Right renal cortex interstitium (tissue), 3 donors: ENCODE measurements at regions not wholly inside any gene's neighbourhood (a gene's known extent, or its start where the extent isn't known, plus 50 kb on each side); places are given as distances from the start of the nearest gene placed in this dataset.

ENCODE experiments used
- DNase-seq, 3 donors: peaks; one replicate each; pipeline ENCODE4 v3.0.0-alpha.2; 2013; ENCODE audit warnings: low read depth in 3 of 3, low spot score in 2 of 3

DNA sequence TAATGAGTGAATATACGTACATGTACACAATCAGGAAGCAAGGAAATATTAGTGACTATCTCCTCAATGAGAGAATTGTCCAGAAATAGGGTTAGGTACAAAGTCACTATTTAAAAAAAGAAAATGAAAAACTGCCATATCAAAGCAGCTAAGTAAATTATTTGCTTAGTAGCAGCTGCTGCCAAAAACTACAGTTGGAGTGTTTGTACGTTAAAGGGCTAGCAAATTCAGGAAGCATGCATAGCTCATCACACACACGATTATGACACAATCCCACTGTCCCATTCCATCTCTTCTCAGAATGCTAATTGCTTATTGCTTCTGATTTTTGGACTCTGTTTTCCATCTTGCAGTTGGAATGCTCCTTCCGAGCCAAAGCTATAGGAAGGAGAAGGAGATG lies 2012.5 kb upstream of the LRRTM1 start:
- DNase-seq, result no peak

DNA sequence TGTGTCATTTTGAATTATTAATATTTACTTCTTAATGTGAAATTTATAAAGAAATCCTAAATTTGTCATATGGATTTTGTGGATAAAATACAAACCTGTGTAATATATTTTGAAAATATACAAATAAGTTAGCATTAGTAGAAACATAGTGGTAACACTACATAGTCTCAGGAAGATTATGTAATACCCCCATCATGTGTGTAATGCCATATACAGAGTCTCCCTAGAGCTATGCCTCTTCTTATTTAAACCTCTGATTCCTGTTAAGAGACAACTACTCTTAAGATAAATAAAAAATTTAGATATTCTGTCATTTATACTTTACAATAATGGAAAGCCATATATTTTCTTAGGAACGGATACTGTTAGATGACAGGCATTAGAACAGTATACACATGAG lies 2012.0 kb upstream of the LRRTM1 start:
- no peak for DNase-seq

DNA sequence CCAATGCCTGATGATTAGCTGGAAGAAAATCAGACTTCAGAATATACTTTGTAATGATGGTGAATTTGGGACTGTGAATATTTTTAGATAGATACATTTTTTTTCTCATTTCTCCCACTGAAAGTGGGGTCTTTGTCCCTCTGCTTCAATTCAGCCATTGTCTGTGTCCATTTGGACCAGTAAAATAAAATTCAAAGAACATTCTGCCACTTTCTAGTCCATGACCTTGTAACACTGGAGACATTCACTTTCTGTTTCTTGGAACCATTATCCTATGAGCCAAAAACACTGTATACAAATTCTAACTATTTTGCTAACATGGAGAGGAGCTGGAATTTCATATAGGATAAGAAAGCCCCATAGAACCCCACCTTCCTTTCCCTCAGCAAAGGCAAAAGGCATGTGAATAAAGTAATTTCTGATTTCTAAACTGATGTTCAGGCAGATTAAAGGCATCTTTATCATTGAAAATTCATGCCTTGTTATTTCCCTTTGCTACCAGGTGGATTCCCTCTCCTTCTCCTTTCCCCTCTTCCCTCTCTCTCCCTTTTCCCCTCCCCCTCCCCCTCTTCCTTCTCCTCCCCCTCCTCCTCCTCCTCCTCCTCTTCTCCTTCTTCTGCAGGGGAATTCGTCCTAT lies 2010.4 kb upstream of the LRRTM1 start:
- no peak for DNase-seq

DNA sequence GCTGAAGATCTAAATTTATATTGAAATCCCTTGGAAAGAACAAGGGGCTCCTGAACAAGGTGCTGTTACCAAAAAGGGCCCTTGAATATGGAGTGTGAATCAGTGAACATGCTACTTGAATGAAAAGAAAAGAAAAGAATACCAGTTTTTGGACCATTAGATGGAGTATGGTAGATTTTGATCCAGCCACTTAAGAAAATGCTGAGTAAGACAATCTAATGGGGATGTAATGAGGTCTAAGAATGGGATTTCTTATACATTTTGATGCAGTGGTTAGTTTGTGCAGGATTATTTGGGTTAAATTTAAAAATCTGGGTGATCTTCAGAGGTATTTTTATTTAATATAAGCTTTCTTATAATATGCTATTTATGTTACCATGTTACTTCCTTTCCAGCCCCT lies 2003.0 kb upstream of the LRRTM1 start:
- no peak for DNase-seq

DNA sequence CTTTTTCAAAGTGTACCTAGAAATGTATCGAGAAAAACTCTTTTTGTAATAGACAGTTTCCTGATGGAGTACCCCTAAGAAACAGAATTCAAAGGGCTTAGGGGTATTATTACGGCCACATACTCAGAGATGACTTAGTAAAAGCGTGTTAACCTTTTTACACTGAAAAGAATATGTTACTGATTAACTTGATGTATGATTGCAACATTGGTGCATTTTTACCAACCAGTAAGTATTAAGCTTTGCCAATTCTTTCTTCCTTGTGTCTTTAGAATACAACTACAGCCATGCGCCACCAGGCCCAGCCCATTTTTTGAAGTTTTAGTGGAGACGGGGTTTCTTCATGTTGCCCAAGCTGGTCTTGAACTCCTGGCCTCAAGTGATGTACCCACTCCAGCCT lies 1997.0 kb upstream of the LRRTM1 start:
- DNase-seq, result no peak

DNA sequence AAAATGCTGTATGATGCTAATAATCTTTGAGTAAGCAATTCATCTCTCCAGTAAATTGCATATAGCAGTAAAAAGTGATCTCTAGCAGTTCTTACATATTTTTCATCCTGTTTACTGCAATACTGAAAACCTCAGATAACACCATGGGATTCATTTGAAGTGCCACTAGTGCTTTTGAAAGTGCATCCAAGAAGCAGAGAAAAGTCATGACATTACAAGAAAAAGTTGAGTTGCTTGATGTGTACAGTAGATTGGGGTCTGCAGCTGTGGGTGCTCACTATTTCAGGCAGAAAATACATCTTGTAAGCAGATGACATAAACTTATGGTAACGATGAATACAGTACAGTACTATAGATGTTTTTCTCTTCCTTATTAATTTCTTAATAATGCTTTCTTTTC lies 1984.9 kb upstream of the LRRTM1 start:
- no peak for DNase-seq

DNA sequence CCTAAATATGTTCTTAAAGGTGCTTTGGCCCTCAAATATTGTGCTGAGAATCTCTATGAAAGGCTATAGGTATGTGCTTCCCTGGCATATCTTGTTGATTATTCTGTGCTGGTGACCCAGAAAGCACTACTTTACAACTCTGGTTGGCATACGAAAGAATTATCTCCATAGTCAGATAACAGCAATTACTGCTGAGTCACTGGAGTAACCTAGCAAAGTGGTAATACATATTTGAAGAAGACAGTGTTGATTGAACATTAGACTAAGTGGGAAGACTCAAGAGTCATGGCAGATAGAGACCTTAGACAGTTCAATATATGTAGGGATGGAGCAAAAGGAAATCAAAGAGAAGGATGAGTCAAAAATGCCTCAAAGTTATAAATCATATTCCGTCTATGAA lies 1978.5 kb upstream of the LRRTM1 start:
- DNase-seq, result no peak

DNA sequence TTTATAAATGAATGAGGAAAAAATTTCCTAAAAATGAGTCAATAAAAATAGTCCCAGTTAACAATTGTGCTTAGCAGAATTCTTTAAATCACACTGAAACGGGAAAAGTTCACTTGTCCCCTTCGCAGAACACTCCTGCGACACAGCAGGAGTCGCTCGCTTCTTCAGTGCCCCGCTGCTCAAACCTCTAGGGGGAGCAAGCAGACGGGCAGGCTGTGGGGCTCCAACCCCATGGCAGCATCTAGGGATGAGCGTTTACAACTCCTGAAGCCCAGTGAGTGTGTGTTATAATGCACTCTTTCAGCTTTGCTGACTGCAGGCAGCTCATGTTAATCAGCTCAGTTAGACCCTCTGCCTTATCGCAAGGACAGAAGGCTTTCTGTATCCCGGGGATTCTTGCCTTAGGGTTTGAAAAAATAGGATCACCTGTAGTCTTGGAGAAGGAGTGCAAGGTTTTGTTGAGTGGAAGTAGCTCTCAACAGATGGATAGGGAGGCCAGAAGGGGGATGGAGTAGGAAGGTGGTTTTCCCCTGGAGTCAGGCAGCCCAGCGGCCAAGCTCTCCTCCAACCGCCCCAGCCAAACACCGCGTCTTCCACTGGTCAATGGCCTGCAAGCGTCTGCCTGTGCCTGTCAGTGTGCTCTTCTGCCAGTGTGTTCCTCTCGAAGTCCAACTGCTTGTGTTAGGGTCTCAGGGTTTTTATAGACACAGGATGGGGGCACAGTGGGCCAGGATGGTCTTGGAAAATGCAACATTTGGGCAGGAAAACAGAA lies 1977.7 kb upstream of the LRRTM1 start:
- no peak for DNase-seq

DNA sequence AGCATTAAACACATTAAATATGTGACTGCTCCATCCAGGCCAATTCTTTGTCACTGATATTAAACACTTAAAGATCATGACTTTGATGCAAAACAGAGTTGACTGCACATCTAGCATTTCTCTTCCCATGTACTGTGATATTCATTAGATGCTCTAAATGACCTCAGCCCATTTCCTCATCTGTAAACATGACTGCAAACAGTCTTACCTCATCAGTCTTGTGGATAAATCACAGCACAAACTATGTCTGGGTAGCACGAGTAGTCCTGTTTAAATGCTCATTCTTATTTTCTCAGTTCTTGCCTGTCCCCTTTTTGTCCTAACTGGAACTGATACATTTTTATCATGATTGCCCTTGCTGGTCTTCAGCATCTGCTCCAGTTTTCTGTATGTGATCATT lies 1974.8 kb upstream of the LRRTM1 start:
- DNase-seq, result no peak

DNA sequence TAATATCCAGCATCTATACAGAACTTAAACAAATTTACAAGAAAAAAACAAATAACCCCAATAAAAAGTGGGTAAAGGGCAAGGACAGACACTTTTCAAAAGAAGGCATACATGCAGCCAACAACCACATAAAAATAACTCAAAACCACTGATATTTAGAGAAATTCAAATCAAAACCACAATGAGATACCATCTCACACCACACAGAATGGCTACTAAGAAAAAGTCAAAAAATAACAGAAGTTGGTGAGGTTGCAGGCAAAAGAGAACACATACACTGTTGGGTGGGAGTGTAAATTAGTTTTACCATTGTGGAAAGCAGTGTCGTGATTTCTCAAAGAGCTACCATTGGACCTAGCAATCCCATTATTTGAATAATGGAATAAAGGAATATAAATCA lies 1973.9 kb upstream of the LRRTM1 start:
- DNase-seq, result no peak

DNA sequence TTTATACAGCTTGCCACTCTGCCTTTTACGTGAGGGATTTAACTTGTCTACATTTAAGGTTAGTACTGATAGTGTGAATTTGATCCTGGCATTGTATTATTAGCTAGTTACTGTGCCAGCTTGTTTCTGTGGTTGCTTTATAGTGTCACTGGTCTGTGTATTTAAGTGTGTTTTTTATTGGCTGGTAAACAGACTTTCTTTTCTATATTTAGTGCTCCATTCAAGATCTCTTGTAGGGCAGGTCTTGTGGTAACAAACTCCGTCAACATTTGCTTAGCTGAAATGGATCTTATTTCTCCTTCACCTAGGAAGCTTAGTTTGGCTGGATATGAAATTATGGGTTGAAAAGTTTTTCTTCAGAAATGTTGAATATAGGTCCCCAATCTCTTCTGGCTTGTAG lies 1971.0 kb upstream of the LRRTM1 start:
- no peak for DNase-seq

DNA sequence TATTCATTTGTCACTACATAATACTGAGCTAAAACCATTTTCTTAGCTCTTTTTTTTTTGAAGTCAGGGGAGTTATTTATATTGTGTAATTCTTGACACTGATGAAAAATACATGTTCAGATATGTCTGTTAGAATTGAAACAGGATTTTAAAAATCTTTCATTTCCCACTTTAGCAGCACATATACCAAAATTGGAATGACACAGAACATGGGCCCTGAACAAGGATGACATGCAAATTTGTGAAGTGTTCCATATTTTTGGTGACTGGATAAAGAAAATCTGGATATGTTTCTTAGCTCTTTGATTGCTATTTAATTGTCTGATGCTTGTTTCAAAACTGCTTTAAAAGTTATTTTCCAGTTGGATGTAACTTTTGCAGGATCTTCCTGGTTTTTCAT lies 1963.9 kb upstream of the LRRTM1 start:
- no peak for DNase-seq

DNA sequence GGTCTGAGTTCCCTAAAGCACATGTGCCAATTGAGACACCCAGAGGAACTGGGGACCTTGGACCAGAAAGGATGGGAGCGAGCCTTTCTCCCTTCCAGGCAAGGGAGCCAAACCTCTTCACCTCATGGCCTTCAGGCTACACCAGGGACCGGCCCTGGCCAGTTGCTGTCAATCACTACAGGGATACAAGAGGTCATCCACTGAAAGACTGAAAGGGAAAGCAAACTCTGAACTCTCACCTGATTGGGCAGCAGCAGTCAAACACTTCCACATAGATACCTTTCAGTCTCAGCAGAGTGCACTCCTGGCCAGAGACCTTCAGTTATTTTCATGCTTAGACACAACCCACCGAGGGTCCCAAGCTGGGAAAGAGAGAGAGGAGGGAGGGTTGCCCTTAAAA lies 1956.0 kb upstream of the LRRTM1 start:
- no peak for DNase-seq

DNA sequence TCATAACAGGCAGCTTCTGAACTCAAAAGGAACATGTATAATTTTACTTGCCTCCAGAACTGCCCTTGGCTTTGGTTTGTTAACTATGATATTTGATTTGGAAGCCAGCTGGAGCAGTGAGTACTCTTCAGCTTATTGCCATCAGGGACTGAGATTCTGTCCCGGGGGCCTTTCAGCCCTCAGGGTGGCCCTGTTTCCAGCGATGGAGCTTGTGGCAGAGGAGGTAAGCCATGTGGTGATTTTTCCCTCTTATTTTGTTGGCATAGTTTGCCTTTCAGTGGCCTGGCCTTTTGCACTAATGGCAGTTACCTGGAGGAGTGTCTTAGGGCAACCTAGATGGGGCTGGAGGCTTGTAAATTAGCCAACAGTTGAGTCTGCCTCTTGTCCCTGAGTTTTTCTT lies 1955.0 kb upstream of the LRRTM1 start:
- DNase-seq, result no peak

DNA sequence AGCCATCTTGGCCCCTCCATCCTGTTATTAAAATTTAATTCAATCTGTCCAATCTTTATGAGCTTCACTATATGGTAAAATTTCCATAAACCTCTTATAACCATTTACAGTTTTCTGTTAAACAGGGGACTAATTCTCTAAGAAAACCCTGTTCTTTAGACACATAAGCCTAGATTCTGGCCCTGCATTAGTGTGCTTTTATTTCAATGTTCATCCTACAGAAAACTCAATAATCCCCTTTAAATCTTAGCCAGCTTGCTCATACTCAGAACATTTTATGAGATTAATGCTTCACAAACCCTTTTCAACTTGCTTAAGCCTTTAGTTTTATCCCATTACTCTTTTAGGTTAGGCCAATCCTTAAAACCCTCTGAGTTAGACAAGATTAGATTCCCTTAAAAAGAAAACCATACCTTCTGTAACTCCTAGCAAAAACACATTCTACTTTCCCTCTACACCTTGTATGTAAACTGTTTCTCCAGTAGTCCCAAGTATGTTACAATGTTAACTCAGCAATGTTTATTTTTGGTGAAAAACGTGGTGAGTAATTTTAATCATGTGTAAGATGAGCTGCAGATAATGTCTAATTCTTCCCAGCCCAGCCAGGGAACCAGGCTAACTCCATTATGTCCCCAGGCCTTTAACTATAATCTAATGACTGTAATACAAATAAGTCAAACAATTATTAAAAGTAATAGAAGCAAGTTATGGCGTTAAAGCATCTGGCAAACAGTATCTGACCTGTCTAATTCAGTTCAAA lies 1953.4 kb upstream of the LRRTM1 start:
- DNase-seq, result no peak

DNA sequence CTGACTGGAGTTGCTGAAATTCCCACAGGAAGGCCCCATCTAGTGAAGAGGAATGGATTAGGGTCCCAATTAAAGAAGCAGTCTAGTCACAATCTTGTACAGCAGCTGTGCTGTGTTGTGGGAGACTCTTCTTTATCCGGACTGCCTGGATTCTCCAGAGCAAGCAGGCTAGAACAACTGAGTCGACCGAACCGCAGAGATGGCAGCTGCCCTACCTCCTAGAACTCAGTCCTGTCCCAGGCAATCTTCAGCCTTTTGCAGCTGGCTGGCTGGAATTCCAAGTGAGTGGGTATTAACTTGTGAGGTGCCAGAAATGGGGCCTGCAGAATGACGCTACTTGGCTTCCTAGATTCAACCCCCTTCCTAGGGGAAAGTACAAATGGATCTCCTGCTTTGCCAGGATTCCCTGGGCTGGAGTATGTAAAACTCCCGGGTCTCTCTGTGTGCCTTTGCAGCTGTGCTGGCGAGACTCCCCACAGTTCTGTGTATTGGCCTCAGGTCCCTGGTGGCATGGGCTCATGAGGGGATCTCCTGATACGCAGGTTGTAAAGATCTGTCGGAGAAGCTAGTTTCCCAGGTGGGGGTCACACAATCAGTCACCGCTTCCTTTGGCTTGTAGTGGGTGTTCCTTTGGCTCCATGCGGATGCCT lies 1952.6 kb upstream of the LRRTM1 start:
- DNase-seq, result no peak

DNA sequence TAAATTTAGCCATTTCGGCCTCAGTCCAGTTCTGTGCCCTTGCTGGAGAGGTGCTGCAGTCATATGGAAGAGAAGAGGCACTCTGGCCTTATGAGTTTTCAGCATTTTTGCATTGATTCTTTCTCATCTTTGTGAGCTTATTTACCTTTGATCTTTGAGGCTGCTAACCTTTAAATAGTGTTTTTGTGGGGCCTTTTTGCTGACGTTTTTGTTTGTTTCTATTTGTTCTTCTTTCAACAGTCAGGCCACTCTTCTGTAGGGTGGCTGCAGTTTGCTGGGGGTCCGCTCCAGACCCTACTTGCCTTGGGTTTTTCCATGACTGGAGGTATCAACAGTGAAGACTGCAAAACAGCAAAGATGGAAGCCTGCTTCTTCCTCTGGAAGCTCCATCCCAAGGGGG lies 1951.7 kb upstream of the LRRTM1 start:
- DNase-seq, result no peak

DNA sequence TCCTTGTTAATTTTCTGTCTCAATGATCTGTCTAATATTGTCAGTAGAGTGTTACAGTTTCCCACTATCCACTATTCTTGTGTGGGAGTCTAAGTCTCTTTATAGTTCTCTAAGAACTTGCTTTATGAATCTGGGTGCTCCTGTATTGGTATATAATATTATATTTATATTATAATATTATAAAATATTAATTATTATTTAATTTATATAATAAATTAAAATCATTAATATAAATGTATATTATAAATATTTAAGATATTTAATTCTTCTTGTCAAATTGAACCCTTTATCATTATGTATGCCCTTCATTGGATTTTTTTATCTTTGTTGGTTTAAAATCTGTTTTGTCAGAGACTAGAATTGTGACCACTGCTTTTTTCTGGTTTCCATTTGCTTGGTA lies 1950.2 kb upstream of the LRRTM1 start:
- DNase-seq, result no peak

DNA sequence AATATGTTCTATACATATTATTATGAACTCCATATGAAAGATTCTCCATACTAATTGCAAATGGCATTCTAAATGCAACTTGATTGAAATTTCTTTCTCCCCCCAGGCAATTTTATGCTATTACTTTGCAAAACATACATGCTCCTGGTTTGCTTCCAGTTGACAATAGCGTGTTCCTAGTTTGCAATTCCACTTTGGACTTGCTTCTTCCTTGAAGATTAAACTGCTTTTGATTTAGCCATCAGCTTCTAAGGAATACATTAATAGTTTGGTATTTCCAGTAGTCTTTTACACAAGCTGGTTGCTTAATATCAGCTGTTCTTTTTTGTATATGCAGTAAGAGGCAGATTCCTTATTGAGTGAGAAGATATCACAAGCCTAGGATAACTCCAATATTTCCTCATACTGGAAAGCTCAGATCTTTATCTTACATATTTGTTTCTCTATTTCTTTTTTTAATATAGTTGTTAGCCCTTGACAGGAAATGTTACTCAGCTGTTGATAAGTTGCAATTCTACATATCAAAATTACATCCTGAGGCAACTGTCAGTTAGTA lies 1941.7 kb upstream of the LRRTM1 start:
- no peak for DNase-seq

DNA sequence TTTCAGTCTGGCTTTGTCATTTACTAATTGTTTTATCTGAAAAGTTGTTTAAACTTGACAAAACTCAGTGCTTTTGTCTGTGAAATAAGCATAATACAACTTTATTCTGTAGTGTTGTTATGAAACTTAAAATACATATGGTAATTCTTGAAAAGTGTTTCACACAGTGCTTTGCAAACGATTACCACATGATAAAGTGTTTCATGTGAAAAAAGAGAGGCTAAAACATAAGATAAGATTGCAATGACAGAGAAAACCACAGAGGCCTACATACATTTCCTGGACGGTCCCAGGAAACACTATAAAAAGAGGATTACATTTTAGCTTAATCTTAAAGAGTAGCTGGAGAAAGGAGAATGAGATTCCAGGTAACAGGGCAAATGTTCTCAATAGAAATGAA lies 1934.6 kb upstream of the LRRTM1 start:
- no peak for DNase-seq

DNA sequence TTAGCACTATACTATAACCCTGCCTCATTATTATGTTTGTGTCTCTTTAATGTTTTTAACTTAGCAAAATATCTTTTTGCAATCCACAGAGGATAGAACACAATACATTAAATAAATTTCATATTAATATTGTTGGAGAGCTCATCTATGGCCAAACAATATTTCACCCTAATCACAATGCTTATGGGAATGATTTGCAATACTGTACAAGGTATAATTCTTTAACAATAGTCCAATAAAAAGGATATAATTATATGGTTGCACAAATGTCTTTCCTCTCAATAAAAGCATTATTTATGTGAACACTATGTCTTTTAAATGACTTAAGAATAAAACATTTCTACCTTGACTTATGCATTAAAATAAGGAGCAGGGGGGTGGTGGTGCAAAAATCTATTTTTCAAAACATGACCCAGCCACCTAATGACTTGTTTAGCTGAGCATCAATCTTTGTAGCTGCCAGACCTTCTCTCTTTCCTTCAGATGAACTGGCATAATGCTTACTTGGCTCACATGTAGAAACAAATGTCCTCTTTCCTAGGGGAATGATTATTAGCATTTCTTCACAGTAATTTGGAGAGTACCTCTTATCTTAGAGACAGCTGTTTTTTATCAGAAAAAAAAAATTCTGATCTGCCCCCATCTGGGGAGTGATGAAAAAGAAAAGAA lies 1933.6 kb upstream of the LRRTM1 start:
- DNase-seq, result no peak
